GM12878 (cell line): ENCODE measurements at regions not wholly inside any gene's neighbourhood (a gene's known extent, or its start where the extent isn't known, plus 50 kb on each side); places are given as distances from the start of the nearest gene placed in this dataset.

Source experiments
- ATAC-seq: fragments of 200-7000 bp; cut with Tn5 transposase; 3 replicates; pipeline ENCODE4 v1.9.1; 2020; ENCODE audit warnings: mild to moderate bottlenecking, moderate library complexity
- BruUV-seq: library from RNA; stranded (reverse); fragments of 400-500 nt; replicated peaks from 2 replicates; lab custom pipeline; 2021; lab: Mats Ljungman, UMichigan
- CTCF ChIA-PET: fragments of 300-600 bp; sonication (Branson Sonifier 250); formaldehyde crosslinking; extraction: SDS; loops from one replicate; lab custom pipeline; 2021; ENCODE audit warnings: inconsistent platforms; lab: Yijun Ruan, JAX
- POLR2A ChIA-PET: fragments of 350-600 bp; formaldehyde crosslinking; extraction: SDS; loops from one replicate; lab custom pipeline; 2021; ENCODE audit warnings: inconsistent platforms; lab: Charles Lee
- RAD21 ChIA-PET: fragments of 300-600 bp; sonication (Branson Sonifier 250); formaldehyde crosslinking; loops from one replicate; lab custom pipeline; 2023; ENCODE audit warnings: antibody characterized with exemption; ENCODE audit not compliant: unreplicated experiment; lab: Charles Lee
- SMC1A ChIA-PET: fragments of 300-600 bp; sonication (Branson Sonifier 250); formaldehyde crosslinking; loops from one replicate; lab custom pipeline; 2023; ENCODE audit not compliant: unreplicated experiment, uncharacterized antibody; lab: Charles Lee
- DNase-seq: peaks from one replicate; pipeline ENCODE4 v3.0.0-alpha.2; 2011; ENCODE audit warnings: low read depth, low spot score
- FAIRE-seq: peaks from 3 replicates; lab custom pipeline; 2011; peaks lifted over from hg19 to GRCh38; lab: Jason Lieb, UNC
- H2AFZ ChIP-seq: 2 replicates; pipeline ENCODE4 v1.6.0; 2011; ENCODE audit warnings: low read depth, low read length, control low read depth; ENCODE audit not compliant: control insufficient read depth
- H3K27ac ChIP-seq: 2 replicates; pipeline ENCODE4 v1.5.1; 2011; ENCODE audit warnings: control low read depth; ENCODE audit not compliant: control insufficient read depth, insufficient read depth
- H3K27me3 ChIP-seq, 2 experiments: replicated peaks in 1 of 2; 2 replicates each; pipeline versions ENCODE4 v1.6.0 to v1.6.1; 2011; ENCODE audit warnings: low read length in 1 of 2; ENCODE audit not compliant: control insufficient read depth in 2 of 2, insufficient read depth in 2 of 2
- H3K36me3 ChIP-seq, 2 experiments: 2 replicates each; pipeline ENCODE4 v1.5.1; 2011; ENCODE audit warnings: low read length in 1 of 2; ENCODE audit not compliant: control insufficient read depth in 2 of 2, insufficient read depth in 2 of 2
- H3K4me1 ChIP-seq: 2 replicates; pipeline ENCODE4 v1.6.1; 2011; ENCODE audit warnings: mild to moderate bottlenecking, low read length, moderate library complexity, mixed read lengths; ENCODE audit not compliant: control insufficient read depth, insufficient read depth
- H3K4me2 ChIP-seq: 2 replicates; pipeline ENCODE4 v1.6.0; 2011; ENCODE audit warnings: control low read depth; ENCODE audit not compliant: control insufficient read depth, insufficient read depth
- H3K4me3 ChIP-seq: fragments of 200-600 bp; sonication (generic); 2 replicates; pipeline ENCODE4 v1.5.1; 2016
- H3K79me2 ChIP-seq: 2 replicates; pipeline ENCODE4 v1.6.0; 2011; ENCODE audit warnings: low read length; ENCODE audit not compliant: control insufficient read depth, insufficient read depth
- H3K9ac ChIP-seq: 2 replicates; pipeline ENCODE4 v1.8.0; 2011; ENCODE audit warnings: low read length, control low read depth, mixed read lengths; ENCODE audit not compliant: control insufficient read depth, insufficient read depth
- H3K9me3 ChIP-seq: replicated peaks from 3 replicates; pipeline ENCODE4 v1.5.1; 2011; ENCODE audit warnings: mild to moderate bottlenecking, low read length; ENCODE audit not compliant: control insufficient read depth, insufficient read depth
- H4K20me1 ChIP-seq: 2 replicates; pipeline ENCODE4 v1.6.0; 2011; ENCODE audit not compliant: control insufficient read depth, insufficient read depth
- CEBPB ChIP-seq, 2 experiments: fragments of 150-350 bp in 1 of 2; IDR thresholded peaks; 2 replicates each; pipeline ENCODE4 v1.6.1; 2012 to 2014; ENCODE audit warnings: low read depth in 2 of 2, low read length in 2 of 2, borderline replicate concordance in 1 of 2, inconsistent platforms in 1 of 2
- CEBPZ ChIP-seq: fragments of 150-350 bp; IDR thresholded peaks from 2 replicates; pipeline ENCODE4 v1.6.1; 2016; ENCODE audit warnings: low read depth, low read length
- CHD4 ChIP-seq: fragments of 200-600 bp; sonication (generic); IDR thresholded peaks from 2 replicates; pipeline ENCODE4 v1.6.1; 2016; ENCODE audit warnings: mild to moderate bottlenecking
- EGR1 ChIP-seq, 2 experiments: IDR thresholded peaks; 1 replicate in 1 of 2; 2 replicates in 1 of 2; pipeline ENCODE4 v1.6.1; 2011 to 2012; ENCODE audit warnings: low read depth in 2 of 2, low read length in 2 of 2, borderline replicate concordance in 1 of 2, mild to moderate bottlenecking in 1 of 2, moderate library complexity in 1 of 2
- MTA2 ChIP-seq: fragments of 450-650 bp; IDR thresholded peaks from 2 replicates; pipeline ENCODE4 v1.6.1; 2016; ENCODE audit warnings: low read depth, mild to moderate bottlenecking, moderate library complexity
- PAX8 ChIP-seq: fragments of 450-650 bp; IDR thresholded peaks from 2 replicates; pipeline ENCODE4 v1.6.1; 2017; ENCODE audit warnings: mild to moderate bottlenecking, moderate library complexity
- RUNX3 ChIP-seq: IDR thresholded peaks from 2 replicates; pipeline ENCODE4 v1.6.1; 2012; ENCODE audit warnings: low read length, inconsistent platforms
- SIN3A ChIP-seq: IDR thresholded peaks from 2 replicates; pipeline ENCODE4 v1.6.1; 2012; ENCODE audit warnings: low read depth, low read length, improper control_type of control experiment
- SREBF2 ChIP-seq: IDR thresholded peaks from 2 replicates; pipeline ENCODE4 v1.6.1; 2012; ENCODE audit warnings: mild to moderate bottlenecking, low read length
- ZBED1 ChIP-seq: IDR thresholded peaks from 2 replicates; pipeline ENCODE4 v1.6.1; 2016; ENCODE audit warnings: borderline replicate concordance
- WGBS: methylation state at CpG from one replicate; pipeline ENCODE4 v1.1.6; 2016; ENCODE audit warnings: low lambda C conversion rate; ENCODE audit not compliant: insufficient replicate concordance, insufficient coverage; ENCODE audit errors: missing lambda C conversion rate; 5-methylcytosine and 5-hydroxymethylcytosine counted together
- in situ Hi-C: fragments of 300-500 bp; cut with MboI; formaldehyde crosslinking; loops from 9 replicates; pipeline ENCODE4 v1.14.3; 2018; ENCODE audit warnings: mixed read lengths
- intact Hi-C: fragments of 100-400 bp; cut with micrococcal nuclease; formaldehyde crosslinking; loops from one replicate; pipeline ENCODE4 v1.14.2; 2022; ENCODE audit not compliant: unreplicated experiment
- TF ChIP-seq, protein P1 (sequence below): fragments of 450-650 bp; IDR thresholded peaks from 2 replicates; pipeline ENCODE4 v1.6.1; 2017; ENCODE audit warnings: mild to moderate bottlenecking, low read depth, inconsistent platforms; ENCODE audit not compliant: poor library complexity, severe bottlenecking

DNA sequence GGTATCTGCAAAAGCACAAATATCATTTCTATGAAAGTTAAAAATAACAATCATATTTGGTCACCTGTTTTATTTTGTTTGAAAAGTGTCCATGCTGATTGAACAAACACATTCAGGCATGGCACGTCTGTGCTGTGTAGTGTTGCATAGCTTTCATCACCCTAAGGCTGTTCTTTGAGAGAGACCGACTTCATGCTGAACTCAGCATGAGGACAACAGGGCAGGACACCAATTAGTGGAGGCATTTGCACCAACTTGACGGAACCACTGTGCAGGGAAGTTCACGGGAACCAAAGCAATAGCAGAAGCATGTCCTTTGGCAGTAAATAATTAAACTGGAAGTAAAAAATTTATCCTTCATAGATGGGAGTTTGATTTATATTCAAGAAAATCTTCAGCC is 158.4 kb upstream of the SLC7A11 start:
- Histone ChIP-seq H3K27me3 (no peaks in the 10 kb centered on the region), H3K27ac (no peak overlapping the region), H4K20me1 (no peaks in the 10 kb centered on the region), H3K4me3 (no peak overlapping the region), H3K9ac (no peak overlapping the region), H3K4me2 (no peak overlapping the region), H2AFZ (no peak overlapping the region), H3K9me3 (no peaks in the 10 kb centered on the region; the same call in 2 of the 3 replicates), H3K4me1 (peaks cover 5% of the 10 kb centered on the region; the same call in 1 of the 2 replicates), H3K36me3 (no peaks in the 10 kb centered on the region), H3K79me2 (no peaks in the 10 kb centered on the region)
- TF ChIP-seq, protein P1, sequence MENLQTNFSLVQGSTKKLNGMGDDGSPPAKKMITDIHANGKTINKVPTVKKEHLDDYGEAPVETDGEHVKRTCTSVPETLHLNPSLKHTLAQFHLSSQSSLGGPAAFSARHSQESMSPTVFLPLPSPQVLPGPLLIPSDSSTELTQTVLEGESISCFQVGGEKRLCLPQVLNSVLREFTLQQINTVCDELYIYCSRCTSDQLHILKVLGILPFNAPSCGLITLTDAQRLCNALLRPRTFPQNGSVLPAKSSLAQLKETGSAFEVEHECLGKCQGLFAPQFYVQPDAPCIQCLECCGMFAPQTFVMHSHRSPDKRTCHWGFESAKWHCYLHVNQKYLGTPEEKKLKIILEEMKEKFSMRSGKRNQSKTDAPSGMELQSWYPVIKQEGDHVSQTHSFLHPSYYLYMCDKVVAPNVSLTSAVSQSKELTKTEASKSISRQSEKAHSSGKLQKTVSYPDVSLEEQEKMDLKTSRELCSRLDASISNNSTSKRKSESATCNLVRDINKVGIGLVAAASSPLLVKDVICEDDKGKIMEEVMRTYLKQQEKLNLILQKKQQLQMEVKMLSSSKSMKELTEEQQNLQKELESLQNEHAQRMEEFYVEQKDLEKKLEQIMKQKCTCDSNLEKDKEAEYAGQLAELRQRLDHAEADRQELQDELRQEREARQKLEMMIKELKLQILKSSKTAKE: no peak
- TF ChIP-seq ZBED1 (no peak), CHD4 (no peak), CEBPZ (no peak), CEBPB (IDR thresholded peaks at IDR 0.05; ENCODE audit: borderline replicate concordance in 1 of 2, low read depth in 2 of 2, low read length in 2 of 2) (no peak), EGR1 (IDR thresholded peaks at IDR 0.05; ENCODE audit: borderline replicate concordance in 1 of 2, low read depth in 2 of 2, low read length in 2 of 2) (no peak), SIN3A (no peak), PAX8 (no peak), MTA2 (no peak), RUNX3 (no peak), SREBF2 (no peak)
- POLR2A ChIA-PET: no interaction called here
- no peak for ATAC-seq
- no peak for FAIRE-seq
- CTCF ChIA-PET: no interaction called here
- SMC1A ChIA-PET: interaction anchor here (0.7 to 1.5 kb wide), 3 partner anchors 21 to 51 kb away, joined by 3 to 5 read pairs (median 3); no protein-coding TSS in a partner anchor
- RAD21 ChIA-PET: no interaction called here
- WGBS: 42% methylated on average over 4 of the region's 4 CpGs
- intact Hi-C loops (no loop called here), in situ Hi-C loops (no loop called here)
- no TSS peak for BruUV-seq
- DNase-seq: no peak
